22Rv1 (cell line): ENCODE measurements at regions not wholly inside any gene's neighbourhood (a gene's known extent, or its start where the extent isn't known, plus 50 kb on each side); places are given as distances from the start of the nearest gene placed in this dataset.

ENCODE experiments used
- ZFX ChIP-seq: fragments of 450-650 bp; IDR thresholded peaks from 2 replicates; pipeline ENCODE4 v1.6.1; 2017; ENCODE audit warnings: antibody characterized with exemption, borderline replicate concordance
- TF ChIP-seq, protein P1 (sequence below): fragments of 450-650 bp; IDR thresholded peaks from 2 replicates; pipeline ENCODE4 v1.5.1; 2017; ENCODE audit warnings: mild to moderate bottlenecking

DNA sequence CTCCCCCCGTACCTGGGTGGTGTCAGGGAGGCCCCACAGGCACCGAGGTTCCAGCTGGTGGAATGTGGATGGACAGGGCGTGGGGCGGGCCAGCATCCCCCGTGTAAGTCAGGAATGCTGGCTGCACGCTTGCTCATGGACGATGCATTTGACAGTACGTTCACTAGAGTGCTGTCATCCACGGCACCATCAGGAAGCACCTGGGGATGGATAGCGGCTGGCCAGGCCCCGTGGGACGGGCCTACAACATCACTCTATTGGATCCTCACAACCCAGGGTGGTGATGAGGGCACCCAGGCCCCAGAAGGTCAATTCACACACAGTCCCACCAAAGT, 63.6 kb downstream of the INSIG1 start:
- TF ChIP-seq, protein P1, sequence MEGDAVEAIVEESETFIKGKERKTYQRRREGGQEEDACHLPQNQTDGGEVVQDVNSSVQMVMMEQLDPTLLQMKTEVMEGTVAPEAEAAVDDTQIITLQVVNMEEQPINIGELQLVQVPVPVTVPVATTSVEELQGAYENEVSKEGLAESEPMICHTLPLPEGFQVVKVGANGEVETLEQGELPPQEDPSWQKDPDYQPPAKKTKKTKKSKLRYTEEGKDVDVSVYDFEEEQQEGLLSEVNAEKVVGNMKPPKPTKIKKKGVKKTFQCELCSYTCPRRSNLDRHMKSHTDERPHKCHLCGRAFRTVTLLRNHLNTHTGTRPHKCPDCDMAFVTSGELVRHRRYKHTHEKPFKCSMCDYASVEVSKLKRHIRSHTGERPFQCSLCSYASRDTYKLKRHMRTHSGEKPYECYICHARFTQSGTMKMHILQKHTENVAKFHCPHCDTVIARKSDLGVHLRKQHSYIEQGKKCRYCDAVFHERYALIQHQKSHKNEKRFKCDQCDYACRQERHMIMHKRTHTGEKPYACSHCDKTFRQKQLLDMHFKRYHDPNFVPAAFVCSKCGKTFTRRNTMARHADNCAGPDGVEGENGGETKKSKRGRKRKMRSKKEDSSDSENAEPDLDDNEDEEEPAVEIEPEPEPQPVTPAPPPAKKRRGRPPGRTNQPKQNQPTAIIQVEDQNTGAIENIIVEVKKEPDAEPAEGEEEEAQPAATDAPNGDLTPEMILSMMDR: no peak
- no peak for TF ChIP-seq ZFX
